ENCODE measurements at regions not wholly inside any gene's neighbourhood (a gene's known extent, or its start where the extent isn't known, plus 50 kb on each side); places are given as distances from the start of the nearest gene placed in this dataset.

DNA sequence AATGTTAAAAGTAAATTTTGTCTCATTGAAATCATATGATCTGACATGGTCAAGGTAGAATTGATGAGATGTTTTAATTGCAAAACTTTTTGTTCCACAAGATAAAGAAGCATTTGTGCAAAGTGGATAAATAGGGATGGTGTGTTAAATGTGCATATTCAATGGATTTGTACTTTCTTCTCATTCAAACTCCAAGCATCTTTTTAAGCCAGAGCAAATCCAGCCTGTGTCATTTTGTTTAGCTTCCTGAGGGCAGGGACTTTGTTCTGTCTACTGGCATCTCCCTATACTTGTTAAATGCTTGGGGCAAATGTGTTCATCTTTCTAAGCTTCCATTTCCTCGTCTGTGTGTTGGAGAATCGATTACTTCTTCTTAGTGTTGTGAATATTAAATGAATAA, 200.3 kb downstream of the SLIT2 start:
- Histone ChIP-seq H3K27ac (ENCODE audit: insufficient read length, low read depth, low read length) (no peak overlapping the region), H4K5ac (ENCODE audit: insufficient read length, low read depth, low read length) (no peak overlapping the region), H4K8ac (replicated peaks; ENCODE audit: insufficient read length, low read depth, low read length) (no peak overlapping the region), H3K9ac (ENCODE audit: extremely low read depth, insufficient read length, low read length) (no peak overlapping the region), H3K4me2 (ENCODE audit: insufficient read depth, insufficient read length, low read length) (no peak overlapping the region), H3K18ac (ENCODE audit: insufficient read length, low read depth, low read length) (no peak overlapping the region), H3K79me1 (ENCODE audit: insufficient read depth, low read depth, low read length, poor library complexity, severe bottlenecking) (no peaks in the 10 kb centered on the region), H2BK20ac (ENCODE audit: low read depth, low read length, poor library complexity, severe bottlenecking) (no peak overlapping the region), H3K27me3 (ENCODE audit: insufficient read depth, low read length) (no peaks in the 10 kb centered on the region), H2AK5ac (ENCODE audit: insufficient read length, low read length) (no peak overlapping the region), H2BK12ac (ENCODE audit: insufficient read length, low read depth, low read length) (no peak overlapping the region), H2BK15ac (ENCODE audit: low read depth, low read length) (no peak overlapping the region), H3T11ph (ENCODE audit: low read length) (no peak overlapping the region), H2AFZ (ENCODE audit: low read length) (no peak overlapping the region), H3K9me3 (ENCODE audit: control insufficient read depth, low read depth, low read length) (no peaks in the 10 kb centered on the region), H3K23ac (ENCODE audit: insufficient read length, low read depth, low read length) (no peak overlapping the region), H4K91ac (ENCODE audit: insufficient read length, low read depth, low read length) (no peak overlapping the region), H3K56ac (ENCODE audit: insufficient read length, low read depth, low read length) (no peak overlapping the region), H3K23me2 (ENCODE audit: insufficient read length, low read depth, low read length, poor library complexity, severe bottlenecking) (no peaks in the 10 kb centered on the region), H3K79me2 (ENCODE audit: insufficient read depth, low read length) (no peaks in the 10 kb centered on the region), H2BK120ac (ENCODE audit: low read depth, low read length, poor library complexity, severe bottlenecking) (no peak overlapping the region), H3K4me1 (ENCODE audit: insufficient read depth, low read length) (no peaks in the 10 kb centered on the region), H2BK5ac (ENCODE audit: insufficient read length, low read length) (no peak overlapping the region), H4K20me1 (ENCODE audit: control insufficient read depth, insufficient read depth, insufficient read length) (no peaks in the 10 kb centered on the region), H3K14ac (ENCODE audit: insufficient read depth, low read length) (no peak overlapping the region), H3K4ac (ENCODE audit: low read depth, low read length) (no peak overlapping the region)
- no peak for DNase-seq
- H3K27me3 Mint-ChIP-seq (ENCODE audit: low read depth), result no peaks in the 10 kb centered on the region
- TF ChIP-seq, protein P1, sequence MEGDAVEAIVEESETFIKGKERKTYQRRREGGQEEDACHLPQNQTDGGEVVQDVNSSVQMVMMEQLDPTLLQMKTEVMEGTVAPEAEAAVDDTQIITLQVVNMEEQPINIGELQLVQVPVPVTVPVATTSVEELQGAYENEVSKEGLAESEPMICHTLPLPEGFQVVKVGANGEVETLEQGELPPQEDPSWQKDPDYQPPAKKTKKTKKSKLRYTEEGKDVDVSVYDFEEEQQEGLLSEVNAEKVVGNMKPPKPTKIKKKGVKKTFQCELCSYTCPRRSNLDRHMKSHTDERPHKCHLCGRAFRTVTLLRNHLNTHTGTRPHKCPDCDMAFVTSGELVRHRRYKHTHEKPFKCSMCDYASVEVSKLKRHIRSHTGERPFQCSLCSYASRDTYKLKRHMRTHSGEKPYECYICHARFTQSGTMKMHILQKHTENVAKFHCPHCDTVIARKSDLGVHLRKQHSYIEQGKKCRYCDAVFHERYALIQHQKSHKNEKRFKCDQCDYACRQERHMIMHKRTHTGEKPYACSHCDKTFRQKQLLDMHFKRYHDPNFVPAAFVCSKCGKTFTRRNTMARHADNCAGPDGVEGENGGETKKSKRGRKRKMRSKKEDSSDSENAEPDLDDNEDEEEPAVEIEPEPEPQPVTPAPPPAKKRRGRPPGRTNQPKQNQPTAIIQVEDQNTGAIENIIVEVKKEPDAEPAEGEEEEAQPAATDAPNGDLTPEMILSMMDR (conservative IDR thresholded peaks at IDR 0.05), result no peak
- H3K36me3 Mint-ChIP-seq (ENCODE audit: insufficient read depth in 1 of 3, low read depth in 3 of 3), result no peaks in the 10 kb centered on the region
- no peaks in the 10 kb centered on the region for H3K9me3 Mint-ChIP-seq
- H3K4me3 Mint-ChIP-seq, result no peak overlapping the region
- no peak overlapping the region; a peak in 1 of 7 replicates for H3K27ac Mint-ChIP-seq
- peaks cover 4 to 8% of the 10 kb centered on the region in 2 experiments for H3K4me1 Mint-ChIP-seq
- WGBS (ENCODE audit: extremely low coverage, insufficient read length, low lambda C conversion rate), result no CpG with 5 or more reads among the region's 2 CpGs
